GM12878 (cell line): ENCODE measurements at regions not wholly inside any gene's neighbourhood (a gene's known extent, or its start where the extent isn't known, plus 50 kb on each side); places are given as distances from the start of the nearest gene placed in this dataset.

Experiments used
- ATAC-seq: fragments of 200-7000 bp; cut with Tn5 transposase; 3 replicates; pipeline ENCODE4 v1.9.1; 2020; ENCODE audit warnings: mild to moderate bottlenecking, moderate library complexity
- BruUV-seq: library from RNA; stranded (reverse); fragments of 400-500 nt; replicated peaks from 2 replicates; lab custom pipeline; 2021; lab: Mats Ljungman, UMichigan
- CTCF ChIA-PET: fragments of 300-600 bp; sonication (Branson Sonifier 250); formaldehyde crosslinking; extraction: SDS; loops from one replicate; lab custom pipeline; 2021; ENCODE audit warnings: inconsistent platforms; lab: Yijun Ruan, JAX
- POLR2A ChIA-PET: fragments of 350-600 bp; formaldehyde crosslinking; extraction: SDS; loops from one replicate; lab custom pipeline; 2021; ENCODE audit warnings: inconsistent platforms; lab: Charles Lee
- RAD21 ChIA-PET: fragments of 300-600 bp; sonication (Branson Sonifier 250); formaldehyde crosslinking; loops from one replicate; lab custom pipeline; 2023; ENCODE audit warnings: antibody characterized with exemption; ENCODE audit not compliant: unreplicated experiment; lab: Charles Lee
- SMC1A ChIA-PET: fragments of 300-600 bp; sonication (Branson Sonifier 250); formaldehyde crosslinking; loops from one replicate; lab custom pipeline; 2023; ENCODE audit not compliant: unreplicated experiment, uncharacterized antibody; lab: Charles Lee
- DNase-seq: peaks from one replicate; pipeline ENCODE4 v3.0.0-alpha.2; 2011; ENCODE audit warnings: low read depth, low spot score
- FAIRE-seq: peaks from 3 replicates; lab custom pipeline; 2011; peaks lifted over from hg19 to GRCh38; lab: Jason Lieb, UNC
- H2AFZ ChIP-seq: 2 replicates; pipeline ENCODE4 v1.6.0; 2011; ENCODE audit warnings: low read depth, low read length, control low read depth; ENCODE audit not compliant: control insufficient read depth
- H3K27ac ChIP-seq: 2 replicates; pipeline ENCODE4 v1.5.1; 2011; ENCODE audit warnings: control low read depth; ENCODE audit not compliant: control insufficient read depth, insufficient read depth
- H3K27me3 ChIP-seq, 2 experiments: replicated peaks in 1 of 2; 2 replicates each; pipeline versions ENCODE4 v1.6.0 to v1.6.1; 2011; ENCODE audit warnings: low read length in 1 of 2; ENCODE audit not compliant: control insufficient read depth in 2 of 2, insufficient read depth in 2 of 2
- H3K36me3 ChIP-seq, 2 experiments: 2 replicates each; pipeline ENCODE4 v1.5.1; 2011; ENCODE audit warnings: low read length in 1 of 2; ENCODE audit not compliant: control insufficient read depth in 2 of 2, insufficient read depth in 2 of 2
- H3K4me1 ChIP-seq: 2 replicates; pipeline ENCODE4 v1.6.1; 2011; ENCODE audit warnings: mild to moderate bottlenecking, low read length, moderate library complexity, mixed read lengths; ENCODE audit not compliant: control insufficient read depth, insufficient read depth
- H3K4me2 ChIP-seq: 2 replicates; pipeline ENCODE4 v1.6.0; 2011; ENCODE audit warnings: control low read depth; ENCODE audit not compliant: control insufficient read depth, insufficient read depth
- H3K4me3 ChIP-seq: fragments of 200-600 bp; sonication (generic); 2 replicates; pipeline ENCODE4 v1.5.1; 2016
- H3K79me2 ChIP-seq: 2 replicates; pipeline ENCODE4 v1.6.0; 2011; ENCODE audit warnings: low read length; ENCODE audit not compliant: control insufficient read depth, insufficient read depth
- H3K9ac ChIP-seq: 2 replicates; pipeline ENCODE4 v1.8.0; 2011; ENCODE audit warnings: low read length, control low read depth, mixed read lengths; ENCODE audit not compliant: control insufficient read depth, insufficient read depth
- H3K9me3 ChIP-seq: replicated peaks from 3 replicates; pipeline ENCODE4 v1.5.1; 2011; ENCODE audit warnings: mild to moderate bottlenecking, low read length; ENCODE audit not compliant: control insufficient read depth, insufficient read depth
- H4K20me1 ChIP-seq: 2 replicates; pipeline ENCODE4 v1.6.0; 2011; ENCODE audit not compliant: control insufficient read depth, insufficient read depth
- ATF7 ChIP-seq: fragments of 450-650 bp; IDR thresholded peaks from 2 replicates; pipeline ENCODE4 v1.6.1; 2016; ENCODE audit warnings: low read depth, mild to moderate bottlenecking
- BRCA1 ChIP-seq: IDR thresholded peaks from 2 replicates; pipeline ENCODE4 v1.6.1; 2011; ENCODE audit warnings: low read depth, low read length, improper control_type of control experiment
- CEBPB ChIP-seq, 2 experiments: fragments of 150-350 bp in 1 of 2; IDR thresholded peaks; 2 replicates each; pipeline ENCODE4 v1.6.1; 2012 to 2014; ENCODE audit warnings: low read depth in 2 of 2, low read length in 2 of 2, borderline replicate concordance in 1 of 2, inconsistent platforms in 1 of 2
- CHD2 ChIP-seq: IDR thresholded peaks from 2 replicates; pipeline ENCODE4 v1.6.1; 2011; ENCODE audit warnings: low read depth, low read length, improper control_type of control experiment, borderline replicate concordance
- EED ChIP-seq: sonication (generic); IDR thresholded peaks from 2 replicates; pipeline ENCODE4 v1.6.1; 2016; ENCODE audit warnings: antibody characterized with exemption, low read depth
- EP300 ChIP-seq, 2 experiments: fragments of 150-350 bp in 1 of 2; IDR thresholded peaks; 2 replicates each; pipeline ENCODE4 v1.6.1; 2011 to 2012; ENCODE audit warnings: low read depth in 2 of 2, low read length in 2 of 2, borderline replicate concordance in 1 of 2, improper control_type of control experiment in 1 of 2, inconsistent platforms in 1 of 2; ENCODE audit not compliant: control insufficient read depth in 1 of 2
- GABPA ChIP-seq: IDR thresholded peaks from 2 replicates; pipeline ENCODE4 v1.6.1; 2014; ENCODE audit warnings: antibody characterized with exemption, low read depth, mild to moderate bottlenecking, inconsistent platforms
- JUNB ChIP-seq: IDR thresholded peaks from 2 replicates; pipeline ENCODE4 v1.6.1; 2016; ENCODE audit warnings: antibody characterized with exemption, mild to moderate bottlenecking
- NFIC ChIP-seq: IDR thresholded peaks from 2 replicates; pipeline ENCODE4 v1.6.1; 2012; ENCODE audit warnings: low read depth, mild to moderate bottlenecking, inconsistent platforms, low read length, moderate library complexity
- NFYB ChIP-seq: IDR thresholded peaks from 2 replicates; pipeline ENCODE4 v1.6.1; 2011; ENCODE audit warnings: low read depth, mild to moderate bottlenecking, low read length, improper control_type of control experiment, moderate library complexity; ENCODE audit not compliant: insufficient read depth
- RELA ChIP-seq: fragments of 450-650 bp; IDR thresholded peaks from 2 replicates; pipeline ENCODE4 v1.8.0; 2014; ENCODE audit warnings: borderline replicate concordance; ENCODE audit not compliant: partially characterized antibody
- SMARCA5 ChIP-seq: fragments of 450-650 bp; IDR thresholded peaks from 2 replicates; pipeline ENCODE4 v1.6.1; 2017; ENCODE audit warnings: mild to moderate bottlenecking
- SREBF1 ChIP-seq: IDR thresholded peaks from 2 replicates; pipeline ENCODE4 v1.6.1; 2012; ENCODE audit warnings: mild to moderate bottlenecking, low read length
- TAF1 ChIP-seq: IDR thresholded peaks from 2 replicates; pipeline ENCODE4 v1.6.1; 2011; ENCODE audit warnings: mild to moderate bottlenecking, low read depth, low read length, borderline replicate concordance
- WGBS: methylation state at CpG from one replicate; pipeline ENCODE4 v1.1.6; 2016; ENCODE audit warnings: low lambda C conversion rate; ENCODE audit not compliant: insufficient replicate concordance, insufficient coverage; ENCODE audit errors: missing lambda C conversion rate; 5-methylcytosine and 5-hydroxymethylcytosine counted together
- in situ Hi-C: fragments of 300-500 bp; cut with MboI; formaldehyde crosslinking; loops from 9 replicates; pipeline ENCODE4 v1.14.3; 2018; ENCODE audit warnings: mixed read lengths
- intact Hi-C: fragments of 100-400 bp; cut with micrococcal nuclease; formaldehyde crosslinking; loops from one replicate; pipeline ENCODE4 v1.14.2; 2022; ENCODE audit not compliant: unreplicated experiment
- TF ChIP-seq, protein P1 (sequence below): fragments of 450-650 bp; IDR thresholded peaks from 2 replicates; pipeline ENCODE4 v1.6.1; 2017; ENCODE audit warnings: mild to moderate bottlenecking, moderate library complexity
- TF ChIP-seq, protein P2 (sequence below): IDR thresholded peaks from 2 replicates; pipeline ENCODE4 v1.6.1; 2011; ENCODE audit warnings: borderline replicate concordance, low read depth, mild to moderate bottlenecking, moderate library complexity, mixed read lengths, low read length; ENCODE audit not compliant: insufficient read depth; ENCODE audit errors: extremely low read length

DNA sequence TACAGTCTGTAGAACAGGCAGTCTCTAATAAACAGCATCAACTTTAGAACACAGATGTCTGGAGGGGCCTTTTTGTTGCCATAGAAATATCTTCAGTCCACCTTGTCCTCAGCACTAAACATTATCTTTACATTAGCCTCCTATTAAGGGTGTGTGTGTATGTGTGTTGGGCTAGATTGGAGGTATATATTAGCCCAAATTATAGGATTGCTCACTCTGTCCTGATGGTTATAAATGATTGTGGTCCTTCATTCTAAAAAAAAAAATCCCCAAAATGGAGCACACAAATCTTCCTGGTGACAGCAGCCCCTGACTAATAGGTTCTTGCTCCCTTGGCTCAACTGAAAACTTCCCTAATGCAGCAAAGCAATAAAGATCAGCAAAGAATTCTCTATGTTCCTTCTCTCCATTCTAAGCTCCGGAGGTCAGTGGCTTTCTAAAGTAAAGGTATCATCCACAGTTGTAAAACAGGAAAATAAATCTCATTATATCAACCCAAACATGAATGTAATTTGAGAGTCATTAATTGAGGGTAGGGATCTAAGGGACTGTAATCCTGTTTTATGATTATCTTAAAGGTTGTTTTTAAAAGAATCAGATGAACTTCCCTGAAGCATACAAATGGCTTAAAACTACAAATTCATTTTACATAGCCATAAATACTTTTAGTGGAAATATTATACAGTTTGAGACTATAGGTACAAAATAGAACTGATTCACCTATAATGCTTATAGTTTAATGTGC, 232.7 kb downstream of the KLF12 start (continued):
- TF ChIP-seq, protein P1, sequence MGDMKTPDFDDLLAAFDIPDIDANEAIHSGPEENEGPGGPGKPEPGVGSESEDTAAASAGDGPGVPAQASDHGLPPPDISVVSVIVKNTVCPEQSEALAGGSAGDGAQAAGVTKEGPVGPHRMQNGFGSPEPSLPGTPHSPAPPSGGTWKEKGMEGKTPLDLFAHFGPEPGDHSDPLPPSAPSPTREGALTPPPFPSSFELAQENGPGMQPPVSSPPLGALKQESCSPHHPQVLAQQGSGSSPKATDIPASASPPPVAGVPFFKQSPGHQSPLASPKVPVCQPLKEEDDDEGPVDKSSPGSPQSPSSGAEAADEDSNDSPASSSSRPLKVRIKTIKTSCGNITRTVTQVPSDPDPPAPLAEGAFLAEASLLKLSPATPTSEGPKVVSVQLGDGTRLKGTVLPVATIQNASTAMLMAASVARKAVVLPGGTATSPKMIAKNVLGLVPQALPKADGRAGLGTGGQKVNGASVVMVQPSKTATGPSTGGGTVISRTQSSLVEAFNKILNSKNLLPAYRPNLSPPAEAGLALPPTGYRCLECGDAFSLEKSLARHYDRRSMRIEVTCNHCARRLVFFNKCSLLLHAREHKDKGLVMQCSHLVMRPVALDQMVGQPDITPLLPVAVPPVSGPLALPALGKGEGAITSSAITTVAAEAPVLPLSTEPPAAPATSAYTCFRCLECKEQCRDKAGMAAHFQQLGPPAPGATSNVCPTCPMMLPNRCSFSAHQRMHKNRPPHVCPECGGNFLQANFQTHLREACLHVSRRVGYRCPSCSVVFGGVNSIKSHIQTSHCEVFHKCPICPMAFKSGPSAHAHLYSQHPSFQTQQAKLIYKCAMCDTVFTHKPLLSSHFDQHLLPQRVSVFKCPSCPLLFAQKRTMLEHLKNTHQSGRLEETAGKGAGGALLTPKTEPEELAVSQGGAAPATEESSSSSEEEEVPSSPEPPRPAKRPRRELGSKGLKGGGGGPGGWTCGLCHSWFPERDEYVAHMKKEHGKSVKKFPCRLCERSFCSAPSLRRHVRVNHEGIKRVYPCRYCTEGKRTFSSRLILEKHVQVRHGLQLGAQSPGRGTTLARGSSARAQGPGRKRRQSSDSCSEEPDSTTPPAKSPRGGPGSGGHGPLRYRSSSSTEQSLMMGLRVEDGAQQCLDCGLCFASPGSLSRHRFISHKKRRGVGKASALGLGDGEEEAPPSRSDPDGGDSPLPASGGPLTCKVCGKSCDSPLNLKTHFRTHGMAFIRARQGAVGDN: no peak
- TF ChIP-seq ATF7: no peak
- no peak for TF ChIP-seq BRCA1
- TF ChIP-seq EED: no peak
- TF ChIP-seq NFIC: no peak
- TF ChIP-seq TAF1: no peak
- no peak for TF ChIP-seq SMARCA5
- TF ChIP-seq SREBF1: no peak
- TF ChIP-seq EP300 (IDR thresholded peaks at IDR 0.05; ENCODE audit: borderline replicate concordance in 1 of 2, control insufficient read depth in 1 of 2, low read depth in 2 of 2, low read length in 2 of 2): no peak

DNA sequence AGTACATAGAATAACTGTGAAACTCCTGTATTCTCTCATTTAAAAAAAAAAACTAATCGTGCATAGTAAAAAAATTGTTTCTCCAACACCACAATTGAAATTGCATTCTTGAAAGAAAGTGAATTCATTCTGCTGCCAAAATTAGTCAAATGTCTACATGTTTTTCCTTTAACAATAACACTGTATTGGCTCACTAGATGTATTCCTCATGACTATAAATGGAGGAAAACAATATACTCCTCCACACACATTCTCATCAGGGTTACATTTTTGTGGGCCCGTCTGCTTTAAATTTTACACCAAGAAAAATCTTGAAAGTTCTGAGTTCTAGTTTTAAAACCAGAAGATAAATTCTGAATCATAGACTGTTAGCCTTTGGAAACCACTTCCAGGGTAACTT, 233.6 kb downstream of the KLF12 start:
- SMC1A ChIA-PET: no interaction called here
- Histone ChIP-seq H3K27me3 (no peaks in the 10 kb centered on the region), H4K20me1 (no peaks in the 10 kb centered on the region), H3K79me2 (no peaks in the 10 kb centered on the region), H3K4me1 (no peaks in the 10 kb centered on the region), H3K9ac (no peak overlapping the region), H3K4me2 (no peak overlapping the region), H2AFZ (no peak overlapping the region), H3K36me3 (no peaks in the 10 kb centered on the region), H3K27ac (no peak overlapping the region), H3K4me3 (no peak overlapping the region), H3K9me3 (no peaks in the 10 kb centered on the region; the same call in 2 of the 3 replicates)
- FAIRE-seq: no peak
- ATAC-seq: no peak
- 50% methylated on average over 2 of the region's 2 CpGs for WGBS
- in situ Hi-C loops: no loop called here
- no TSS peak for BruUV-seq
- intact Hi-C loops: no loop called here
- RAD21 ChIA-PET: no interaction called here
- no peak for DNase-seq
- CTCF ChIA-PET: interaction anchor here (1.5 kb wide), 1 partner anchor 13 kb away, joined by 4 read pairs; no protein-coding TSS in a partner anchor
- POLR2A ChIA-PET: no interaction called here
- TF ChIP-seq CHD2 (no peak), CEBPB (IDR thresholded peaks at IDR 0.05; ENCODE audit: borderline replicate concordance in 1 of 2, low read depth in 2 of 2, low read length in 2 of 2) (no peak), JUNB (no peak), NFYB (no peak), GABPA (no peak), RELA (no peak)
- TF ChIP-seq, protein P2, sequence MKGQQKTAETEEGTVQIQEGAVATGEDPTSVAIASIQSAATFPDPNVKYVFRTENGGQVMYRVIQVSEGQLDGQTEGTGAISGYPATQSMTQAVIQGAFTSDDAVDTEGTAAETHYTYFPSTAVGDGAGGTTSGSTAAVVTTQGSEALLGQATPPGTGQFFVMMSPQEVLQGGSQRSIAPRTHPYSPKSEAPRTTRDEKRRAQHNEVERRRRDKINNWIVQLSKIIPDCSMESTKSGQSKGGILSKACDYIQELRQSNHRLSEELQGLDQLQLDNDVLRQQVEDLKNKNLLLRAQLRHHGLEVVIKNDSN: no peak
